ENCODE measurements at regions not wholly inside any gene's neighbourhood (a gene's known extent, or its start where the extent isn't known, plus 50 kb on each side); places are given as distances from the start of the nearest gene placed in this dataset.

DNA sequence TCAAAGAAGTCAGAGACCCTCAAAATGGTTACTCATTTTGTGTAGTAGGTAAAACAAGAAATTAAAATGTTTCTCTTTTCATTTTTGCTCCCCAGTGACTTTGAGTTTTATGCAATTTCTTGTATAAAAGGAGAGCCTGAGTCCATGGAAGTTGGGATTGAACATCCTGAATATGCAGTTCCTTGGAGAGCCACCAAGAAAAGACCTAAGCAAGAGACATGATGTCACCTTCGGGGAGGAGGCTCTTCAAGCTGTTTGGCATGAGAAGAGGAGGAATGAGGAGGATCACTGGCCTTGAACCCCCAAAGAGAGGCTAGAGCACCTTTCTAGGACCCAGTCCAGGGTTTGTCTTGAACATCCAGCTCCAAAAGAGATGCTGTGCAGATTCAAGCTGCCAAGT, 62.3 kb upstream of the CALM2 start:
- DNase-seq (ENCODE audit: extremely low read depth, low read depth, low spot score): no peak

DNA sequence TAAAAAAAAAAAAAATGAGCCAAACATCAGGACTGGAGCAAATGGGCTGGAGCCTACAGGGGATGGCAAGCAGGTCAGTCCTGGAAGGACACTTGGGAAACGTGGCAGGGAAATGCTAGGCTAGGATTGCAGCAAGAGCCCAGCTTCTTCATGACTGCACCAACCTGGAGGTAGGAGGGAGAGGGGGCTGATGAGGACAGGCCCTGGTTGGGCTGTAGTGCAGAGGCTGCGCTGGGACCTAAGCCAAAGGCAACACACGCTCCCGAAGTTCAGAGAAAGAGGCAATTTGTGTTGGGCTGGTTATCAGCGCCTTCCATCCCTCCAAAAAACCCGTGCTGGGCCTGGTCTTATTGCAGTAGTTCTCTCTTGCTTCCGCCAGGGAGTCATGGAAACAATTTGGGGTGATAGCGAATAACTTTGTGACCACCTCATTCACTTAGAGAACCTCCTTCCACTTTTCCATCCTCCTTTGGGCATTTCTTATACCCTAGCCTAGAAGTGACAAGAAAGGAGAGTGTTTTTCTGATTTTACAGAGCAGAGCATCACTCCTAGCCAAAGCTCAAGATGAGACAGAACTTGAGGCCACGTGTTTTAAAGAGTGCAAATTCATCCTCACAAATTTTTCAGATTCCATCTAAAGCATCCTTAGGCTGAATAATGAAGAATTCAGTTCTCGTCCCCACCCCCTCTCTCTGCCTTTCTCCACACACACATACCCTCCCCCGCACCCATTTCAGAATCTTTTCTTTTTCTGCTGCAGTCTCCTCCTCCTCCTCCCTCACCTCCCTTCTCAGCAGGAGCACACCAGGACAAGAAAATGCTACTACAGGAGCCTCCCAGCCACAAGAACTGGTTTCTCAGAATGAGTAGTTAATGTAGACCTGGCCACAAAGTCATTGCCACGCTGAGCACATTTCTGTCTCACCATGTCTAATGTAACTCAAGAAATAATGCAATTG, 61.3 kb upstream of the CALM2 start:
- DNase-seq (ENCODE audit: extremely low read depth, low read depth, low spot score): no peak

DNA sequence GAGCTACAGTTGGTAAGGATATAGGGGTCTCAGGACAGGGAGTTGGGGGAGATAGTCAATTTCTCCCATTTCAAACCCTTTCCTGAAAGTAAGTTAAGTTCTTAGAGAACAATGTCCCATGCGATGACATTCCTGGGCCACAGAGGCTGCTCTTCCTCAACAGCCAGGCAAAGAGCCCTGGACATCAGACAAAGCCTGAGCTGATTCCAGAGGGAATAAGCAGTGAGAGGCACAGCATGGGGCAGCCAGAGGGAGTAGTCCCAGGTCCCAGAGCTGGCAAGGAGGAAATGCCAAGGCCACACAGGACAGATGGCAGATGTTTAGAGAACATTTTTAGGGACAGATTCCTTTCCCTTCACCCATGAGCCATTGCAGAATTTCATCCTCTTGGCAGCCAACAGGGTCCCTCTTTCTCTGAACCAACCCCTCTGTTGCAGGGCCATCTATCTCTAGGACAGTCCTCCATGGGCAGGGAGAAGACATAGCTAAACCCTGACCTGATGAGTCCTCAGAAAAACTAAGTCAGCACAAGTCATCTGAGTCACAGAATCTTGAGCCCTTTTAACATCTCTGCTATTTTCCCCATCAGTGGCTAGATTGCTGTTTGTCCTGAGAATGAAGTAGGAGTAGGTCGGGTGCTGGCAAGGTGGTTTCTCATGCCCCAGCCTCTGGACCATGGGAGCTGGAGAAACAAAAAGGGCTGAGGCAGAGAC, 60.3 kb upstream of the CALM2 start:
- DNase-seq (ENCODE audit: extremely low read depth, low read depth, low spot score): no peak

DNA sequence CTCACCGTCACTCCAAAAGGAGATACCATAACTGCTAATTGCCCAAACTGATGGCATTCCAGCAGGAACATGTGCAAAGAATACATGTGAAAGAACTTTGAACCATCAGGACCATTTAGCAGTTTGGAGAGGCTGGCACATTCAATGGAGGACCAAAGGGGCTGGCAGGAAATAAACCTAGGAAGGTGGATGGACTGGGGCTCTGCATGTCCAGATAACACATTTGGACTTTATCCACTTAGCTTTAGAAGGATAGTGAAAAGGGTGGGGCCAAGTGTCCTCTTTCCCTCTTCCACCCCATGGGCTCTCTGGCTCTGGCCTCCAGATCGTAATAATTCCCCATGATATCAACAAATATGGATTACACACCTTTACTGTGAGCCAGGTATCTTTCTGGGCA, 58.8 kb upstream of the CALM2 start:
- DNase-seq (ENCODE audit: extremely low read depth, low read depth, low spot score): no peak

GRCh38 chr2:47234456-47234855, 58.1 kb upstream of the CALM2 start:
- DNase-seq (ENCODE audit: extremely low read depth, low read depth, low spot score): no peak

DNA sequence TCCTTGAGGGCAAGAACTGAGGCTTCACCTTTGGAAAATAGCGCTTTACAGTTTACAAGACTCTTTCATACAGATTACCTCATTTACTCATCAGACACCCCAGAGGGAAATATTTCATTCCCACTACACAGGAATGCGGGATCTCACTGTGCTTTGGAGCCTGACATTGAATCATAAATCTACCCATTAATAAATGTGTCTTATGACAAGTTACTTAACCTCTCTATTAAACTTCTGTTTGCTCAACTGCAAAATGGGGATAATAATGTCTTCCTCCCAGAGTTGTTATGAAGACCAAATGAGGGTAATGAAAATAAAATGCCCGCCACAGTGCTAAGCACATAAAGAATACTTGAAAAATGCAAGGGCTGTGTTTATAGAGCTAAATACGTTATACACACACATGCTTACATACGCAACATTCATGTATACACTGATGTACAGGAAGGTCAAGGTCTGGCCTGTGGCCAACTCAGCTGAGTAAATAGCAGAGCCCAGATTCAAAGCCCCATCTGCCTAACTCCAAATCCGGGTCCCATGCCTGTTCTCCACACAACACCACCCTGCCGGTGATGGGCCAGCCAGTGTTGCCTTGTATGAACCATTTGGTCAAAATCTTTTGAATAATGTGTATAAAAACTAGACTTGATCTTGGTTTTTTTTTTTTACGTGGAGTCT, 56.6 kb upstream of the CALM2 start:
- no peak for DNase-seq (ENCODE audit: extremely low read depth, low read depth, low spot score)

- no peak for DNase-seq (ENCODE audit: extremely low read depth, low read depth, low spot score)
These were observed 54.1 kb upstream of the CALM2 start for GRCh38 chr2:47230418-47230817.

DNA sequence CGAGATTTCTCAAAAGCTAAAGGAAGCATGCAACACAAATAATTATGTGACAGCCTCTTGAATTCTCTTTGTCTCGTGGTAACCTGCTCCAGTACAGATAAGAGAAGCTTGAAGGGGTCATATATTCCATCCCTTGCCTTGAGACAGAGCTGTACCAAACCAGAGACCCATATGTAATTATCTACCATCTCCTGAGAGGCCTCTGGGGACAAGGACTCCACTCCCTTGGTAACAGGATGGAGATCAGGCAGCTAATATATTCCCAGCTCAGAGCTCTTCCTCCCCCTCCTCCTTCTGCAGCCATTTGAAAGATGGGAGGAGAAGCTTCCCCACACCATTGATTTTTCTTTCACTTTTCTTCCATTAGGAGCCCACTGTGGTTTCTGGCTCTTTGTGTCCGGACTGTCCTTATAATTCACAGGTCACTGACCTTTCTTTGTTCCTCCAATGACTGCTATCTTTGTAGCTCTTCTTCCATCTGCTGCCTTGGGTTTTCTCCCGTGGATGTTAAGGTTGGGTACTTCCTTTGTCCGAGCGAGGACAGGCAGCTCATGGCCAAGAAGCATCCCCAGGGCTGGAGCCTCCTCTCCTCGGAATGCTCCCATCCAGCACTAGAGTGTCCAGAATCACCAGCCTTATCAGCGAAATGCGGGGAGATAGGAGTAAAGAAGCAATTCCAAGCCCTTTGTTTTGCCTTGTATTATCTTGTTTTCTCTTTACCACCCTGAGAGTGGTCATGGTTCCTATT, 51.4 kb upstream of the CALM2 start:
- DNase-seq (ENCODE audit: extremely low read depth, low read depth, low spot score): no peak

- DNase-seq (ENCODE audit: extremely low read depth, low read depth, low spot score): no peak
These were observed 50.6 kb upstream of the CALM2 start for GRCh38 chr2:47226923-47227220.

GRCh38 chr2:47226132-47226922, 50.0 kb upstream of the CALM2 start:
- no peak for DNase-seq (ENCODE audit: extremely low read depth, low read depth, low spot score)

All from glomerular endothelial cell (primary cell).